Suprapubic skin (tissue), 4 donors: ENCODE measurements at regions not wholly inside any gene's neighbourhood (a gene's known extent, or its start where the extent isn't known, plus 50 kb on each side); places are given as distances from the start of the nearest gene placed in this dataset.

Experiments used
- CTCF ChIP-seq, 2 donors: fragments of 200-600 bp in 1 of 2; fragments of 450-650 bp in 1 of 2; sonication (generic) in 1 of 2; IDR thresholded peaks; one replicate each; pipeline ENCODE4 v1.5.1; 2016 to 2019; ENCODE audit warnings: antibody characterized with exemption in 2 of 2, mild to moderate bottlenecking in 1 of 2, moderate library complexity in 1 of 2
- EP300 ChIP-seq: sonication (generic); formaldehyde crosslinking; IDR thresholded peaks from one replicate; pipeline ENCODE4 v1.6.1; 2017; ENCODE audit warnings: antibody characterized with exemption
- POLR2A ChIP-seq, 2 donors: fragments of 450-650 bp; IDR thresholded peaks; one replicate each; pipeline ENCODE4 v1.6.1; 2017; ENCODE audit warnings: antibody characterized with exemption in 2 of 2, mild to moderate bottlenecking in 2 of 2, moderate library complexity in 2 of 2
- POLR2AphosphoS5 ChIP-seq, 3 donors: sonication (generic); formaldehyde crosslinking; IDR thresholded peaks; one replicate each; pipeline ENCODE4 v1.6.1; 2017; ENCODE audit warnings: antibody characterized with exemption in 3 of 3

- TF ChIP-seq POLR2A (IDR thresholded peaks at IDR 0.05) = no peak
- TF ChIP-seq CTCF (IDR thresholded peaks at IDR 0.05) = no peak
- TF ChIP-seq POLR2AphosphoS5 (IDR thresholded peaks at IDR 0.05) = no peak
- no peak for TF ChIP-seq EP300
These were observed 822.6 kb downstream of the GLUD2 start for GRCh38 chrX:121869876-121870477.
